ENCODE measurements at regions not wholly inside any gene's neighbourhood (a gene's known extent, or its start where the extent isn't known, plus 50 kb on each side); places are given as distances from the start of the nearest gene placed in this dataset.

- no peaks in the 10 kb centered on the region for H3K4me1 ChIP-seq (replicated peaks in 1 of 2; ENCODE audit: control insufficient read depth in 2 of 2, insufficient read depth in 2 of 2, low read length in 2 of 2)
- H3K9me1 ChIP-seq (ENCODE audit: control insufficient read depth, insufficient read depth, low read length): no peaks in the 10 kb centered on the region
- no peak for TF ChIP-seq ILF3 (IDR thresholded peaks at IDR 0.05; ENCODE audit: borderline replicate concordance)
- TF ChIP-seq ZNF165 (CRISPR knock-in tag; IDR thresholded peaks at IDR 0.05; ENCODE audit: borderline replicate concordance): no peak
- no peak for TF ChIP-seq SRF (CRISPR knock-in tag; IDR thresholded peaks at IDR 0.05)
- no peak for TF ChIP-seq ZNF253 (CRISPR knock-in tag; conservative IDR thresholded peaks at IDR 0.05)
- TF ChIP-seq CHD1 (IDR thresholded peaks at IDR 0.05; ENCODE audit: low read length): no peak
- no peak for TF ChIP-seq KDM4B (IDR thresholded peaks at IDR 0.05; ENCODE audit: borderline replicate concordance in 2 of 2, low read depth in 1 of 2)
- TF ChIP-seq HDAC6 (IDR thresholded peaks at IDR 0.05; ENCODE audit: low read depth, low read length): no peak
- TF ChIP-seq TGIF2 (CRISPR knock-in tag; IDR thresholded peaks at IDR 0.05): no peak
- no peak for TF ChIP-seq CEBPB (tag; IDR thresholded peaks at IDR 0.05)
- TF ChIP-seq ARHGAP35 (IDR thresholded peaks at IDR 0.05; ENCODE audit: partially characterized antibody): no peak
- no peak overlapping the region for H3K27ac ChIP-seq (ENCODE audit: extremely low read depth, low read depth, low read length)
- BruUV-seq (replicated peaks): no TSS peak
- DNase-seq (ENCODE audit: extremely low read depth in 1 of 4, low spot score in 3 of 4) (no peak), FAIRE-seq (no peak), ATAC-seq (no peak)
- intact Hi-C loops (cut with micrococcal nuclease) (no loop called here), in situ Hi-C loops (cut with MboI) (no loop called here)
- H3K4me3 ChIP-seq: no peak overlapping the region
- H3K4me2 ChIP-seq (ENCODE audit: insufficient read depth, low read length): no peak overlapping the region
- H4K20me1 ChIP-seq (replicated peaks; ENCODE audit: control insufficient read depth, insufficient read depth, low read length): no peaks in the 10 kb centered on the region
- no peaks in the 10 kb centered on the region for H3K9me3 ChIP-seq (replicated peaks; ENCODE audit: control insufficient read depth, insufficient read depth, low read depth, low read length)
- ChIA-PET POLR2A (no interaction called here), CTCF (ENCODE audit: low intra/inter-chr PET ratio) (no interaction called here)
- no peak overlapping the region for H3K9ac ChIP-seq (ENCODE audit: insufficient read depth in 1 of 2, low read depth in 2 of 2, low read length in 2 of 2)
- no peaks in the 10 kb centered on the region for H3K79me2 ChIP-seq (ENCODE audit: control insufficient read depth, insufficient read depth, low read length)
- no peaks in the 10 kb centered on the region for H3K36me3 ChIP-seq (ENCODE audit: control insufficient read depth, insufficient read depth, low read length)
- H2AFZ ChIP-seq (ENCODE audit: low read depth, low read length): no peak overlapping the region
- no peaks in the 10 kb centered on the region for H3K27me3 ChIP-seq (ENCODE audit: control insufficient read depth in 2 of 2, insufficient read depth in 2 of 2, low read length in 2 of 2)
Observed at GRCh38 chr1:220430059-220430458, 97.9 kb upstream of the MARK1 start.

All from K562 (cell line).